ENCODE measurements at regions not wholly inside any gene's neighbourhood (a gene's known extent, or its start where the extent isn't known, plus 50 kb on each side); places are given as distances from the start of the nearest gene placed in this dataset.

DNA sequence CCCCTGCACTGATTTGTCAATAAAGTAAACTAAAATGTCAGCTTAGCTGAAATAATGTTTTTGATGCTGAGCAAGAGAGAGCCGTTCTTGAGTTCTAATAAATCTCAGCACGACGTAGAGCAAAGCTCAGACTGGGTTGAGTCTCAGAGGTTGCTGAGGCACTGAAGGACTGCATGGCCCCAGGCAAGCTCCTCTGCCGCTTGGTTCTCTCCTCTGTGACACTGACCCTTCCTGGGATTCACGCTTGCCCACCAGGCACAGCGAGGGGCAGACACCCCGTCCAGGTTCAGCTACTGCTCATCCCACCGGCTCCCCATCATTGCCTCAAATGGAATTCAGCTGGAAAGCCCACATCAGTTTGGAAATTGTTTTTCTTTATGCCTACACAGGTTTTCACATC is 129.8 kb downstream of the IRX2 start:
- Histone ChIP-seq H4K20me1 (ENCODE audit: insufficient read depth, low read length, poor library complexity, severe bottlenecking) (no peaks in the 10 kb centered on the region), H3K9me2 (replicated peaks; ENCODE audit: low read depth, low read length) (no peaks in the 10 kb centered on the region), H3K27me3 (ENCODE audit: insufficient read depth, low read length, poor library complexity, severe bottlenecking) (no peaks in the 10 kb centered on the region), H3K36me3 (ENCODE audit: insufficient read depth, low read length) (no peaks in the 10 kb centered on the region), H3F3A (ENCODE audit: low read depth) (no peaks in the 10 kb centered on the region), H3K4me3 (ENCODE audit: low read length, poor library complexity, severe bottlenecking) (no peak overlapping the region), H3K9me3 (ENCODE audit: insufficient read depth, low read depth, low read length) (no peaks in the 10 kb centered on the region; the same call in 1 of the 2 replicates), H3K79me2 (ENCODE audit: insufficient read depth, low read length) (no peaks in the 10 kb centered on the region), H3K4me1 (ENCODE audit: insufficient read depth, low read length, poor library complexity, severe bottlenecking) (no peaks in the 10 kb centered on the region), H3K4me2 (ENCODE audit: low read depth, low read length, poor library complexity, severe bottlenecking) (no peak overlapping the region), H2AFZ (ENCODE audit: low read length) (no peak overlapping the region), H3K9ac (ENCODE audit: low read depth, low read length, poor library complexity, severe bottlenecking) (no peak overlapping the region)
- no peak for TF ChIP-seq EZH2phosphoT487 (IDR thresholded peaks at IDR 0.05; ENCODE audit: borderline replicate concordance)
- TF ChIP-seq, protein P1, sequence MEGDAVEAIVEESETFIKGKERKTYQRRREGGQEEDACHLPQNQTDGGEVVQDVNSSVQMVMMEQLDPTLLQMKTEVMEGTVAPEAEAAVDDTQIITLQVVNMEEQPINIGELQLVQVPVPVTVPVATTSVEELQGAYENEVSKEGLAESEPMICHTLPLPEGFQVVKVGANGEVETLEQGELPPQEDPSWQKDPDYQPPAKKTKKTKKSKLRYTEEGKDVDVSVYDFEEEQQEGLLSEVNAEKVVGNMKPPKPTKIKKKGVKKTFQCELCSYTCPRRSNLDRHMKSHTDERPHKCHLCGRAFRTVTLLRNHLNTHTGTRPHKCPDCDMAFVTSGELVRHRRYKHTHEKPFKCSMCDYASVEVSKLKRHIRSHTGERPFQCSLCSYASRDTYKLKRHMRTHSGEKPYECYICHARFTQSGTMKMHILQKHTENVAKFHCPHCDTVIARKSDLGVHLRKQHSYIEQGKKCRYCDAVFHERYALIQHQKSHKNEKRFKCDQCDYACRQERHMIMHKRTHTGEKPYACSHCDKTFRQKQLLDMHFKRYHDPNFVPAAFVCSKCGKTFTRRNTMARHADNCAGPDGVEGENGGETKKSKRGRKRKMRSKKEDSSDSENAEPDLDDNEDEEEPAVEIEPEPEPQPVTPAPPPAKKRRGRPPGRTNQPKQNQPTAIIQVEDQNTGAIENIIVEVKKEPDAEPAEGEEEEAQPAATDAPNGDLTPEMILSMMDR (conservative IDR thresholded peaks at IDR 0.05; ENCODE audit: low read length) = no peak

DNA sequence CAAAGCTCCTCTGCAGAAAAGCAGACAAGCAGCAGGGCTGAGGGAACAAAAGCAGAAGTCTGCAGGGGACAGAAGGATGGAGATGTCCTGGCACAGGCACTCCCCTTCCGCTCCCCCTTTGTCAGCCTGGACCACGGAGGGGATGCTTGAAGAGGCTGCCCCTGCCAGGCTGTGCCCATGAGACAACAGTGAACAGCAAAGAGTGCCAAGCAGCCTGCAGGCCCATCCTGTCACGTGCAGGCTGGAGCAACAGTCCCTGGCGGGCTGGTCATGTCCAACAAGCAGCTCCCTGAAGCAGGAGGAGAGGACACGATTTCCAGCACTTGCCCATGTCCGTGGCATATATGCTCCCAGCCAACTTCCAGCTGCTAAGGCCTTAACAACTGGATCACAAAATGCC is 132.3 kb downstream of the IRX2 start:
- no peaks in the 10 kb centered on the region for H3K27me3 ChIP-seq (ENCODE audit: insufficient read depth, low read length, poor library complexity, severe bottlenecking)
- no peaks in the 10 kb centered on the region for H3K36me3 ChIP-seq (ENCODE audit: insufficient read depth, low read length)
- H4K20me1 ChIP-seq (ENCODE audit: insufficient read depth, low read length, poor library complexity, severe bottlenecking) = no peaks in the 10 kb centered on the region
- no peak overlapping the region for H3K9ac ChIP-seq (ENCODE audit: low read depth, low read length, poor library complexity, severe bottlenecking)
- no peak for TF ChIP-seq EZH2phosphoT487 (IDR thresholded peaks at IDR 0.05; ENCODE audit: borderline replicate concordance)
- TF ChIP-seq, protein P1 (conservative IDR thresholded peaks at IDR 0.05; ENCODE audit: low read length) = no peak
- no peak overlapping the region for H2AFZ ChIP-seq (ENCODE audit: low read length)
- no peaks in the 10 kb centered on the region for H3F3A ChIP-seq (ENCODE audit: low read depth)
- H3K4me3 ChIP-seq (ENCODE audit: low read length, poor library complexity, severe bottlenecking) = no peak overlapping the region
- no peaks in the 10 kb centered on the region for H3K79me2 ChIP-seq (ENCODE audit: insufficient read depth, low read length)
- no peaks in the 10 kb centered on the region for H3K9me2 ChIP-seq (replicated peaks; ENCODE audit: low read depth, low read length)
- no peak overlapping the region for H3K4me2 ChIP-seq (ENCODE audit: low read depth, low read length, poor library complexity, severe bottlenecking)
- H3K9me3 ChIP-seq (ENCODE audit: insufficient read depth, low read depth, low read length) = no peaks in the 10 kb centered on the region; the same call in 1 of the 2 replicates
- H3K4me1 ChIP-seq (ENCODE audit: insufficient read depth, low read length, poor library complexity, severe bottlenecking) = no peaks in the 10 kb centered on the region

DNA sequence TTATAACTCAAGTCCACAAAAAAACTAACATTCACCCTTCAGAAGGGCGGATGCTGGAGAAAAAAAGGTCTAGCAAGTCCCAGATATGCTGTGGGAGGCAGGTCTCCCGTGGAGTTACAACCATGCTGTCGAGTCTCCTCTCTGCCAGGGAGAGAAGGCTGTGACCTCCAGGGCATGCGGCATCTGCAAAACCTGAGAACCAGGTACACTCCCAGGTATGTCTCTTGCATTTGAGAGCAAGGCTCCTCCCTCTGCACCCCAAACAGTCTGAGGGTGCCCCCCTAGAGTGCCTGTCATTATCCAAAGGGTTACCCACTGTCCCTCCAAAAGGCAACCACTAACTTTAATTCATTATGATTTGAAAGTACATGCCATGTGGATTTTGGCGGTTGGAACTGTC is 134.0 kb downstream of the IRX2 start:
- Histone ChIP-seq H3K9ac (ENCODE audit: low read depth, low read length, poor library complexity, severe bottlenecking) (no peak overlapping the region), H3K27me3 (ENCODE audit: insufficient read depth, low read length, poor library complexity, severe bottlenecking) (no peaks in the 10 kb centered on the region)

More for the DNA sequence above, 134.0 kb downstream of the IRX2 start:
- TF ChIP-seq, protein P1 (conservative IDR thresholded peaks at IDR 0.05; ENCODE audit: low read length) = no peak
- no peak for TF ChIP-seq EZH2phosphoT487 (IDR thresholded peaks at IDR 0.05; ENCODE audit: borderline replicate concordance)
- no peaks in the 10 kb centered on the region for H3K36me3 ChIP-seq (ENCODE audit: insufficient read depth, low read length)
- no peak overlapping the region for H2AFZ ChIP-seq (ENCODE audit: low read length)
- no peaks in the 10 kb centered on the region for H4K20me1 ChIP-seq (ENCODE audit: insufficient read depth, low read length, poor library complexity, severe bottlenecking)
- H3K9me2 ChIP-seq (replicated peaks; ENCODE audit: low read depth, low read length) = no peaks in the 10 kb centered on the region
- H3K4me2 ChIP-seq (ENCODE audit: low read depth, low read length, poor library complexity, severe bottlenecking) = no peak overlapping the region
- H3K79me2 ChIP-seq (ENCODE audit: insufficient read depth, low read length) = no peaks in the 10 kb centered on the region
- no peaks in the 10 kb centered on the region for H3K4me1 ChIP-seq (ENCODE audit: insufficient read depth, low read length, poor library complexity, severe bottlenecking)
- H3K4me3 ChIP-seq (ENCODE audit: low read length, poor library complexity, severe bottlenecking) = no peak overlapping the region
- H3K9me3 ChIP-seq (ENCODE audit: insufficient read depth, low read depth, low read length) = no peaks in the 10 kb centered on the region; the same call in 1 of the 2 replicates
- H3F3A ChIP-seq (ENCODE audit: low read depth) = no peaks in the 10 kb centered on the region

Data from Loucy (cell line).